Sigmoid colon (tissue), 4 donors: ENCODE measurements at regions not wholly inside any gene's neighbourhood (a gene's known extent, or its start where the extent isn't known, plus 50 kb on each side); places are given as distances from the start of the nearest gene placed in this dataset.
"Not testable (repeated sequence)": the region's sequence is repeated elsewhere in the genome, so short reads cannot be mapped to it uniquely, and the experiment has no call there.

Experiments used
- CTCF ChIP-seq, 4 experiments: fragments of 450-650 bp in 3 of 4; fragments of 200-600 bp in 1 of 4; IDR thresholded peaks; one replicate each; pipeline ENCODE4 v1.5.1; 2016 to 2019; ENCODE audit warnings: antibody characterized with exemption in 4 of 4, mild to moderate bottlenecking in 3 of 4, moderate library complexity in 2 of 4
- EP300 ChIP-seq, 4 donors: sonication (generic); formaldehyde crosslinking; IDR thresholded peaks; one replicate each; pipeline ENCODE4 v1.6.1; 2017; ENCODE audit warnings: antibody characterized with exemption in 4 of 4
- POLR2A ChIP-seq, 2 donors: fragments of 450-650 bp; IDR thresholded peaks; one replicate each; pipeline ENCODE4 v1.6.1; 2016; ENCODE audit warnings: antibody characterized with exemption in 2 of 2, mild to moderate bottlenecking in 2 of 2, moderate library complexity in 2 of 2
- POLR2AphosphoS5 ChIP-seq, 4 donors: sonication (generic); formaldehyde crosslinking; IDR thresholded peaks; one replicate each; pipeline ENCODE4 v1.6.1; 2017; ENCODE audit warnings: antibody characterized with exemption in 4 of 4

DNA sequence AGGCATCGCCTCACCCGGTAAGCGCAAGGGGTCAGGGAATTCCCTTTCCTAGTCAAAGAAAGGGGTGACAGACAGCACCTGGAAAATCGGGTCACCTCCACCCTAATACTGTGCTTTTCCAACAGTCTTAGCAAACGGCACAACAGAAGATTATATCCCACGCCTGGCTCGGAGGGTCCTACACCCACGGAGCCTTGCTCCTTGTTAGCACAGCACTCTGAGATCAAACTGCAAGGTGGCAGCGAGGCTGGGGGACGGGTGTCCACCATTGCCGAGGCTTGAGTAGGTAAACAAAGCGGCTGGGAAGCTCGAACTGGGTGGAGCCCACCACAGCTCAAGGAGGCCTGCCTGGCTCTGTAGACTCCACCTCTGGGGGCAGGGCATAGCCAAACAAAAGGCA lies 315.6 kb downstream of the LTN1 start:
- TF ChIP-seq CTCF, POLR2AphosphoS5, EP300, POLR2A (IDR thresholded peaks at IDR 0.05): not testable (repeated sequence)
